OCI-LY7 (cell line): ENCODE measurements at regions not wholly inside any gene's neighbourhood (a gene's known extent, or its start where the extent isn't known, plus 50 kb on each side); places are given as distances from the start of the nearest gene placed in this dataset.

ENCODE experiments used
- CTCF ChIP-seq: fragments of 200-600 bp; sonication (generic); conservative IDR thresholded peaks from 2 replicates; pipeline ENCODE4 v1.5.1; 2014; ENCODE audit warnings: mild to moderate bottlenecking, antibody characterized with exemption, low read length, moderate library complexity, mixed read lengths
- EZH2phosphoT487 ChIP-seq: fragments of 200-600 bp; sonication (generic); IDR thresholded peaks from 2 replicates; pipeline ENCODE4 v1.6.1; 2018; ENCODE audit warnings: low read depth, borderline replicate concordance, mild to moderate bottlenecking, mixed run types, antibody characterized with exemption, low read length, moderate library complexity, mixed read lengths

DNA sequence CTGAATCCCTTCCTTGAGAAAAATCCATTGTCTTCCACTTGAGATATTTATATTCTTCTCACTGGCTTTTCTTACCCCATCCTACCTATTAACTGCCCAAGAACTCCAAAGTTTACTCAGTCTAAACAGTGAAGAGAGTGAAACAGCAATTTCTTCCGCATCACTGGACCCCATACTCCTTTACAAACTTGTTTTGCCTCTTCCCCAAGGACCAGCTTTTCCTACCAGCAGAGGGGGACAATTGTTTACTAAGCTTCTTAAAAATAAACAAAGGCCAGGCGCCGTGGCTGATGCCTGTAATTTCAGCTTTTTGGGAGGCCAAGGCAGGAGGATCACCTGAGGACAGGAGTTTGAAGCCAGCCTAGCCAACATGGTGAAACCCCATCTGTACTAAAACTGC, 52.0 kb downstream of the LRATD1 start:
- TF ChIP-seq CTCF, result no peak
- no peak for TF ChIP-seq EZH2phosphoT487
